Activated CD4-positive, alpha-beta T cell treated with anti-CD3 and anti-CD28 coated beads for 24 hours (primary cell): ENCODE measurements at regions not wholly inside any gene's neighbourhood (a gene's known extent, or its start where the extent isn't known, plus 50 kb on each side); places are given as distances from the start of the nearest gene placed in this dataset.

Source experiments
- DNase-seq, 2 donors: peaks; one replicate each; pipeline ENCODE4 v3.0.0-alpha.2; 2020; ENCODE audit warnings: low read depth in 2 of 2

DNA sequence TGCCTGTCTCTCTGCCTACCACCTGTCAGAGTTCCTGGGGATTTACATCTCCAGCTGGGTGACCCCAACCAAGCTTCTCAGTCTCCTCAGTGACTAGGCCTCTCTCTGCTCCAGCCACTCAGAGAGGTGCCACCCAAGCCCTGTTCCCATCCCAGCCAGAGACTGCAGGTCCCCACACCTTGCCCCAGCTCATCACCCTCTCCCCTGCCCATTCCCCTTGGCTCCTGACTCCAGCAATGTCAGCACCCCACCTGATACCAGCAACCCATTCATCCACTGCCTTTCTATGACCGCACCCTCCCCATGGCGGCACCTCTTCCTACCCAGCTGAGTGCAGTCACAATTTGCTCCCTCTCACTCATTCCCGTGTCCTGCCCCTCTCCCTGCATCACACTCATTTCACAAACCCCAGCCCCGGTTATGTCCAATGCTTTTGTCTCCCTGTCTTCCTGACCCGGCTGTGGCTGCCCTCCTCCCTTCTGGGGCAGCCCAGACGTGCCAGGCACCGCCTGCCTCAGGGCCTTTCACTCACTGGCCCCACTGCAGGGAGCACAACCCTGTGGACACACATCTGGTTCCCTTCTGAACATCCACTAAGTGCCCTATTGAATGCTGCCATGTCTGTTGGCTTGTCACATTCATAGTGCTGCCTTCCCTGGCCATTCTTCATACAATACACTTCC, 494.8 kb upstream of the HS6ST1 start:
- no peak for DNase-seq

DNA sequence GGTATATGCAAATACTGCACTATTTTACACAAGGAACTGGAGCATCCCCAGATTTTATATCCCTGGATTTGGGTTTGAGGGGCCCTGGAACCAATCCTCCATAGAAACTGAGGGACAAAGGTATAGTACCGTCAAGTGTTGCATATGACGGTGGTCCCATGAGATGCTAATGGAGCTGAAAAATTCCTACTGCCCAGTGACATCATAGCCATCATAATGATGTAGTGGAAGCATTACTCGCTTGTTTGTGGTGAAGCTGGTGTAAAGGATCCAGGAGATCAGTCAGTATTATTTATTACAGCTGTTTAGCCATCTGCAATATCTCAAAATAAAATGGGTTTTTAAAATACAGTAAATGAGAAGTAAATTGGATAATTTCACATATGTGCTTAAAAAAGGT, 496.6 kb upstream of the HS6ST1 start:
- no peak for DNase-seq

DNA sequence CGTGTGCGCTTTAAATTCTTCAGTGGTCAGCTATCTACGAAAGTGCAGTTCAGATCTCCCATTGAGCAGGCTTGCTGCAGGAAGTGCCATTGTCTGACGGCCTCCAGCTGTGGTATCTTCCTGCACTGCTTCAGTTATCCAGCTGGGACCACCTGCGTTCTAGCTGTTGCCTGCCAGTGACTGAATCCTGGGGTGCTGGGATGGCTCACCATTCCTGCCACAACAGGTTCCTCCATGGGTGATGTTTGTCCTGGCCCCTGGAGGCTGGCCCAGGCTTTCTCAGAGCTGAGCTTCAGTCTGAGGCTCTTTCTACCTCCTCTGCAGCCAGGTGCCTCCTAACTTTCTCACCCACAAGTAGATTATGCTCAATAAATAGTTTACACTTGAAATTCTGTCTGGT, 498.5 kb upstream of the HS6ST1 start:
- DNase-seq: no peak

DNA sequence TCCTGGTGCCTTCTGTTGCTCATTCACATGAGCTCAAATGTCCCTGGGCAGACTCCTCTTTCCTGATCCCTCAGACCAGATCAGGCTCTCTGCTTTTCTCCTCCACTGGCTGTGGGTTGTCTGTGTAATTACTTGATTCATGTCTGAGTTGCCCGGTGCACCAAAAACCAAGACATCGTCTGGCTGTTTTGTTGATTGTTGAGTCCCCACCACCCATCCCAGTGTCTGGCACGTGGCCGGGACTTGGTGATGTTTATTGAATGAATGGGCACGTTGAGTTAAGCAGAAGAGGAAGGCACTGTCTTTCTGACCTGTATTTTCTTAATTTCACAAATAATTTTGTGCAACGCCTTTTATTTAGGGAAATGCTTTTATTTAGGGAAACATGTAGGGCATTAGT, 499.1 kb upstream of the HS6ST1 start:
- no peak for DNase-seq

DNA sequence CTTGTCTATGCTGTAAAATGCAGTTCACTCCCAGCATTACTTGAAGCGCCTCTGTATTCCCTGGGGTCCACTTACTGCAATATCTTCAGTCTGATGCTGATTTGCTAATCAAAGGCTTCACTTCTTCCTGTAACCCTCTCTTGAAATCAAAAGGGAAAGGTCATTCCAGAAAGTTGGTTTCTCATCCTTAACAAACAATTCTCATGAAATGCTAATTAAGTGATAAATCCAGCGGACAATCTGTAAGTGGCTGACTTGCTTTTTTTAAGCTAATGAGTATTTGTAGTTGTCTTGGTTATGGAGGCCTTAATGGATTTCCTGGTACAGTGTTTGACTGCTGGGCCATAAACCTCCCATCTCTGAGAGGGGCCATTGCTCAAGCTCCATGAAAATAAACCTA, 499.6 kb upstream of the HS6ST1 start:
- DNase-seq: no peak

DNA sequence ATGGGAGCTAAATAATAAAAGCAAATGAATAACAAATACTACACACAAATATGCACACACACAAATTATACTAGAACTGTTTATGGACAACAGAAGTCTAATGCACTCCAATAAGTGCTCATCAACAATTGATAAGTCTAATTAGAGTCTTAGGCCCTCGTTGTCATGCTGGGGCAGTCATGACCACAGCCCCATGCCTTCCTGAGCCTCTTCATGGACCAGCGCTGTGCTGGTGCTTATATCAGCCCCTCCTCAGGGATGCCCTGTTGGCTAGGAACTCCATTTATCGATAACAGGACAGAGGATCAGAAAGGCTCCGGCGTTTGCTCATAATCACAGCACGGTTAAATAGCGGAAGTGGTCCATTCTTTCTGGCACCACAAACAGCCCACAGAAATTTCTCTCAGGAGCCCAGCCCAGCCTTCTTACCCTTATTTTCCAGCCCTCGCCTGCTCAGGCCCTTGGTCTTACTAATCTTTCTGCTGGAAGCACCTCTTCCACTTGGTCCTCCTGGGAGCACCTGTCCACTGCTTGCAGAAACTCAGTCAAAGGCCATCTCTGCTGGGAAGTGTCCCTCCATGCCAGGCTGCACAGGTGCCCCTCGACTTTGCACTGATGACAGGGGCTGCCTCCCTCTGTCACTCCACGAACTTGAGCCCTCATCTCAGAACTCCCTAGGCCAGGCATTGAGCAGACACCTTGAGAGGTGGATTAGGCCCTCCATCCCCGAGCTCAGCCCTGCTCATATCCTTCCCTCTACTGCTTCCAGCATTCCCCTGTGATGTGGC, 500.2 kb upstream of the HS6ST1 start:
- DNase-seq: no peak

DNA sequence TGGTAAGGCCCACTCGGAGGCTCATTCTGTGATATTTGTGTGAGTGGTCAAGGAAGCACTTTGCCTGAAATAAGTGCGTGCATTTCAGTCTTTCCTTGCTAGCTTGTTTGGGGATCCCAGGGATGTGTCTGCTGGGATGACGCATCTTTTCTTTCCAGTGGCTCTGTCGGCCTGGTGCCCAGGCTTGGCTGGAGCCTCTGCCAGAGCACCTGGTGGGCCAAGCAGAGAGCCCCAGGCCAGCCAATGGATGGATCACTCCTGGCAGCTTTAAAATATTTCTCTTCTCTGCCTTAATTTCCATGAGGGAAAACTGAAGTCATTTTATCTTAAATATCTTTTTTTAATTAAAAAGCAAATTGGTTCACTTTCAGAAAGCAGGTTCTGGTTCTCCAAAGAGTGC, 501.8 kb upstream of the HS6ST1 start:
- DNase-seq: no peak

DNA sequence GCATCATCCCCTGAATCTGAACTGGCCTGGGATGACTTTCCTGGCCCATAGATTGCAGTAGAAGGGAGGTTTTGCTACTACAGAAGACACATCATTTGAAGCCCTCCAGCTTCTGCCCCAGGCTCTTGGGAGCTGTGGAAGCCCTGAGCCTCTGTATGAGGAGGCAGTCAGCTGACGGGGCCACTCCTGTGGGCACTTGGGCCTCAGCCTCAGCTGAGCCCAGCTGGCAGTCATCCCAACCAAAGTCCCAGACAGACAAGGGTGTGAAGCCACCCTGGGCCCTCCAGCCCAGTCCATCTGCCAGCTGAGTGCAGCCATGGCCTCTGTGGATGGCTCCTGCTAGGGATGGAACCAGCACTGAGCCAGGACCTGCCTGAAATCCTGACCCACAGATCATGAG, 502.3 kb upstream of the HS6ST1 start:
- no peak for DNase-seq

DNA sequence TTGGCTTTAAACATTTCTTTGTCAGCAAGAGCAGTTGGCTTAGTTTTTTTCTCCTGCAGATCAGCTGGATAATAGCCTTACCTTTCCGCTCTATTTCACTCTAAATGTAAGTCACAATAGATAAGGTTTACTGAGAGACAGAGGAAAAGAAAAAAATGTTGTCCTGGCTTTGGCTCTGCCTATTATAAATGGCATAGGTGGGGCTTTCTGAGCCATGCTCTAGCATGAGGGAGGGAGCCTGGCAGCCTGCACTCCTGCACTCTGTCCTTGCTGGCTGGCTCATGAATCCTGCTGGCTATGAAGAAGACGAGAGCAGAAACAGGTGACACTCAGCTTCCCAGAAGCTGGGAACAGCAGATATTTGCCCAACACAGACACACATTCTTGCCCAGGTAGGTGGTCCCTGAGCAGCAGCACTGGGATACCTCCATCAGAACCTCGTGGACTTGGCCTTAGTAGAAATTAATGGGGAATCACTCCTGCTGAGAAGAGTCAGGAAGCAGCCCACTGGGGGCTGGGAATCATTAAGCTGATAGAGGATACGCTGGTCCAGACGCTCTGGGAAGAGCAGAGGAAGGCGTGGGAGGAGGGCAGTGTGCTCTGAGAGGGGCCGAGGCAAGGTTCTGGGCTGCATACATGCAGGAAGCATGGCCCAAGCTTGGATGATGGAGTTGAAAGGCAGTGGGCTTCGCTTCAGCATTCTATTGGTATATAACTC, 514.4 kb upstream of the HS6ST1 start:
- no peak for DNase-seq

DNA sequence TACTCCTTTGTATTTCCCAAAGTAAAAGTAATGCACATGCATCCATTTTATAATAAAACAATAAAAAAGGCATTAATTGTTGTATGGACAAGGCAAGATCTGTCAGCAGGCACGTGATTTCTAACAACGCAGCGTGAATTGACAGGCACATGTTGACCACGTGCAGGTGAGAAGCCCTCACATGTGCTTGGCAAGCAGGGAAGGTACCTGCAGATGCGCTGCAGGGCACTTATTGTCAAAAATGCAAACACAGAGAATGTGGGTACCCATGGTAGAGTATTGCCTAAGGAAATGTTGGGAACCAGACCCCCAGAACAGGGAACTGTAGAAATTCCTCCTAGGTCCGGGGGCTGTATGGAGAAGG, 515.0 kb upstream of the HS6ST1 start:
- DNase-seq: no peak

DNA sequence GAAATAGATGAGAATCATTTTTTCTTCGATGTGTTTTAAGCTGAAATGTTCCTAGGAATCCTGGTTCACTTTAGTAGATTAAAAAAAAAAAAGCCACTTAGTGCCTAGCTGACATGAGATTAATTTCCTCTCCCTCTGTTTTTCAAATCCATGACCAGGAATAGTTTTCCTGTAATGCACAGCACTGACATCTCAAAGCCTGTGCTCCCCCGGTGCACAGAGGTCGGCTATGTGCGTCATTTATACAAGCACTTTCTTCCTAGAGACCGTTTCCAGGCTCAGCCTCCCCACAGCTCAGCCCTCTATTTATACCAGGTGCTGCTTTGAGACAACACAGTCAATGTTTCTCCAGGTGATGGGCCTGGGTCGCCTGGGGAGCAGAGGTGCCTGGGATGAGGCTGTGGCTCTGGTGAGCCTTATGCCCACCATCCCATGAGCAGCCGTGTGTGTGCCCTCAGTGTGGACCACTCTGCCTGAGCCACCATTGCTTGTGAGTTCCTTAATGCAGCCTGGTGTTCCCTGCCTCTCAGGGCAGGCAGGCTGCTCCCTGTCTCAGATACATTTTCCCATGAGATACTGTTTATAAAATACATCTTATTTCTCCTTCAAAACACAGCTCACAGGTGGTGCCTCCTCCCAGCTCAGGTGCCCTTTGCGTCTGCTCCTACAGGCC, 515.7 kb upstream of the HS6ST1 start:
- no peak for DNase-seq

DNA sequence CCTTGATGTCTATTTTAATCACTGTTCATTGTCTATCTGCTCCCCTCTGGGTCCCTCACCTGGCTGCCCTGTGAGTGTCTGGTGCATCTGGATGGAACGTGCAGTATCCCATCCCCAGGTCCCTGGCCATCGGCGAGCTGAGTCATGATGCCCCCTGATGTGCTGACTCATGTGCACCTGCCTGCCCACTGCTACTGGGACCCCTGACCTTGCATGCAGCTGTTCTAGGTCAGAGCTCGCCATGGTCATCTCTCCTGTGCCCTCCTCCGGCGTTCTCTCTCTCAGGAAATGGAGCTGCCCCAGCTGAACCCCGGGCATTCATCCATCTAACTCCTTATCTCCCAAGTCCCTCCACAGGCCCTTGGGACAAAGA, 516.2 kb upstream of the HS6ST1 start:
- DNase-seq: no peak

DNA sequence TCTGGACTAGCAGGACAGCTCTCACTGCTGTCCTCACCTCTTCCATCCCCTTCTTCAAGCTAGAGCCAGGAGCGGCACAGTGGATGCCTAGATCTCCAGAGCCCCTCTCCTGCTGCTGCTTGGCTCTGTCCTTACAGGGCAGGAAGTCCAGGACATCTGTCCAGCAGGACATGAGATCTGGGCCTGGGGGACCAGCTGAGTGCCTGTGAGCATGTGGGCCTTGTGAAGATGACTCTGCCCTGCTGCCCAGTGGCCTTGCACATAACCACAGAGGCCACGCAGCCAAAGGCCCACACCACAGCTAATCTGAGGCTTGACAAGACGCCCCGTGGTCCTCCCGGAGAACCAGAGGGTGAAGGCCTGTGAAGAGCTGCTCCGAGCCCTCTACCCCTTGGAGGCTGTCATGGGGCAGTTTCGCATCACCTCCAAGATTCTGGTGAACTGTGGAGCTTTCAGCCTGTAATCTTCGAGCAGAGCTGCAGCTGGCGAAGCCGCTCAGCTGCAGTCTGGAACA, 516.7 kb upstream of the HS6ST1 start:
- no peak for DNase-seq

DNA sequence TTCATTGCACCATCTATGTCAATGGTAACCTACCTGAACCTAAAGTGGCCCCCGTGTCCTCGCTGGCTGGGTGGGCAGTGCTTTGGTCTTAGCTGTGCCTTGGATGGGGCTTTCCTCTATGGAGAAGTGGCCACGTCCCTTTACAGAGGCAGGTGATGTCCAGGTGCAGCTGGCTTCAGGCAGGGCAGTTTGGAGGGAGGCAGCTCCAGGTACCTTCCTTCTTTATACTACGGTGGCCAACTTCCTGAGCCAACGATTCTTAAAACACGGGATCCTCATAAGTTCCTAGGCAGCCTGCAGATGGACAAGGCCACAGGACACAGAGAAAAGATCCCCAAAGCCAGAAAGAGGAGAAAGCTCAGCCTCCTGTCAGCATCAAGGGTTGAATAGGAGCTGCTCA, 517.3 kb upstream of the HS6ST1 start:
- no peak for DNase-seq

DNA sequence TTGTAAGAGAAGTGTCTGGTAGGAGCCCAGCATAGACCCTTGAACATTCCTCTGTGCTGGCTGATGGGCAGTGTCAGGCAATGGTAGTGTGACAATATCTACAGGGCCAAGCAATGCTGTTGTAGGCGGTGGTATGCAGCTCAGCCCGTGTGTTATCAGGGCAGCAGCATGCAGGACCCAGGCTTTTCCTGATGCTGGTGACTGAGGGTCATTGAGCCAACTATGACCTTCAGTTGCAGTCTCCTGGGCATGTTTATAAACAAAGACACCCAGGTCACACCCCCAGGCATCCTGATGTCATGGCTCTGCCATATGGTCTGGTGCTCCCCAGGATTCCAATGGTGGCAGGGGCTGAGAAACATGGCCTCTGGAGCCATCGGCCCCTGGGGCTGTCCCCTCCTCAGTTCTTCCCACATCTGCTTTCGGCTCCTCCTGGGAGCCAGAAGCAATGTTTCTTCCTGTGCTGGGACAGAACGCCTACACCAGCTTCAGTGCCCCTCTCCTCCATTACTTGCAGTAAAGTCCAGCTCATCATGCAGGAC, 518.0 kb upstream of the HS6ST1 start:
- no peak for DNase-seq

DNA sequence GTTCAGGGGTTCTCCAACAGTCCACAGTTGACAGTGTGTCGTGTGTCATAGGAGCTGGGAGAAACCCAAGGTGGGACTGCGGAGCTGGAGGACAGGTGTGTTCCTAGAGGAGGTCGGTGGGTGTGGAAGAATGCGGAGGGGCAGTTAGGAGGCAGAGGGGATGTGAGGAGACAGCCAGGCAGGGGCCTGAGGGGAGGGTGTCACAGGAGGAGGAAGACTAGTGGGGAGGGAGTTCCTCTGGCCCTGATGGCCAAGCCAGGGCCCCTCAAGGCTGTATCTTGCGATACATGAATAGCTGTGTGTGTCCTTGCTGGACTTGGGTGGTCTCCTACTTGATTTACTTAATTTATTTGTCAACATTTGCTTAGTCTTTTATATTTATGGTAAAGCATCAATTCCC, 519.6 kb upstream of the HS6ST1 start:
- no peak for DNase-seq

DNA sequence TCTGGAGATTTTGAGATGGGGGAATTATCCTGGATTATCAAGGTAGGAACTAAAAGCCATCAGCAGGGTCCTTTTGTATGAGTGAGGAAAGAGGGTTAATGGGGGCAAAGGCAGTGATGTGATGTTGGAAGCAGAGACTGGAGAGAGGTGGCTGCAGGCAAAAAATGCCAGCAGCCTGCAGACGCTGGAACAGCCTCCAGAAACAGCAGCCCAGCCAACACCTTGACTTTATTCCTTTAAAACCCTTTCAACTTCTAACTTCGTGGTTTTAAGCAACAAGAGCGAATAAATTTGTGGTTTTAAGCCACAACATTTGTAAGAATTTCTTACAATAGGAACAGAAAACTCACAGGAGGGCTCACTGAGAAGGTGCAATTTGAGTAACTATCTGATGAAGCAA, 523.1 kb upstream of the HS6ST1 start:
- no peak for DNase-seq

DNA sequence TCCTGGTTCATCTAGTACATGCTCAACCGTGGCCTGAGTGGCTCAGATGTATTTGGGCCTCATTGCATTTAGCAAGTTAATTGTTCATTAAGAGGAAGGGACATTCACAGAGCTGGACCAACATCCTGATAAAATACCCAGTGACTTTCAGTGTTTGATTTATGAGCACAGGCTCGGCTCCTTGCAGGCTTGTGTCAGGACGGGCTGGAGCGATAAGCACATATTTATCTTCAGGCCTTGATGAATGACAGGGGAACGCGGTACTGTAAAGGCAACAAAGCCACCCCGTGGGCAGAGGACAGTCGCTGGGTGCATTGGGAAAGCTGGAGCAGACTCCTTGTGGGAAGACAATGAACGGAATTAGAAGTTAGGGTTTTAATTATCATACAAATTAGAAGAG, 548.6 kb upstream of the HS6ST1 start:
- no peak for DNase-seq

DNA sequence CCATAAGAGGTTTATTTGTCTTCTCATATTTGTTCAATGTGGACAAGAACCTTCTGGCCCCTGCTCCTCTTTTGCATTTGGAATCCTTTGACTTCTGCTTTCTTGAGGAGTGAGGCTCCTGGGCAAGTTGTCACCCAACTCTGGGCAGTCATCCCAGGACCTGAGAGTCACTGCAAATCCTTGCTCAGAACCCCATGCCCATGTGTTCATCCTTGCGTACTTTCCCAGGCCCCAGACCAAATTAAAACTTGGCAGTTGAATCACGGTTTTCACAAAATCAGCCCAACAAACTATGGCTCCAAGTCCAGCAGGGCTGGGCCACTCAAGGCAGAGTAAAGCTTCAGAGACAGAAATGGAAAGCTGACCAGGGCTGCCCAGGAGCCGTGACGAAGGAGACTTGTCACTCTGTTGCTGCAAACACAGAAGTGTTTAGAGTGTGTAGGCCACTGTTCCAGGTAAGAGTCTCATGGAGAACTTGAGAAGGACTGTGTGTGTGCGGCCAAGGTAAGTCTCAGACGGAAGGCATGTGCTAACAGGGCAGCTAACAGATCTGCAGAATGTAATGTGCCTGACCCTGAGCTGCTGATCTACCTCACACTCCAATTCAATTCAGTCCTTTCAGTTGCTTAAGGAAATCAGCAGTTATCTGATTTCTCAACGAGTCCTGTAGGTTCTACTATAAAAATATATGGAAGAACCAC, 549.4 kb upstream of the HS6ST1 start:
- no peak for DNase-seq

DNA sequence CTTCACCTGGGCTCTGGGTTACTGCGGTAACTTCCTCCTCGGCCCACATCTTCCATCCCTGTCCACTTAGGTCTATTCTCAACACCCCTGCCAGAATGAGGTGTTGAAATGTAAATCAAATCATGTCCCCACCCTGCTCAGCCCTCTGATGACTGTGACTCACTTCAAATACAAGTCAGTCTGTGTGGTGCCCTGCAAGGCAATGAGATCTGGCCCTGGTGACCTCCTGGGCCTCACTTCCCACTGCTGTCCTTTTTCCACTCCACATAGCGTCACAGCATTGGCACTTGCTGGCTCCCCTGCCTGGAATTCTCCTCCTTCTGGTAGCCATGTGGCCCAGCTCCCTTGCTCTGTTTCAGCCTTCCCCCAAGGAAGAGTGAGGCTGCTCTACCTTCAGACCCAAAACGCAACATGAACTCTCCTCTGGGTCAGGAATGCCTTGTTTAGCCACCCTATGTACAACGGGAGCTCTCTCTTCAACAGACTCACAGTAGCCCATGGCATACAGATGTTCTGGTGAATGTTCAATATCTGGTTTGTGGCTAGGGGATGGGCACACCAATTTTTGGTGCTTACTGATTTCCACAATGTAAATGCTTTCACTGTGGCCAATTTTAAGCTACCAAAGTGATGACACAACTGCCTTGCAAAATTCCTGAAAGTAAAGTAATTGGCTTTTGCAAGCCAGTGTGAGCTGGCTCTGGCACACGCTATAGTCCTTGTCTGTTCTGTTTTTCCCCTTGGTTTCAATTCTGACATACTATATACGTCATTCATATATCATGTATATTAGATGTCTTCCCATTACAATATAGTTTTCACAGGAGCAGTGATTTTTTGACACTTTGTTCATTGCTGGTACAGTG, 550.3 kb upstream of the HS6ST1 start:
- no peak for DNase-seq
